GM21825 (cell line): ENCODE measurements at regions not wholly inside any gene's neighbourhood (a gene's known extent, or its start where the extent isn't known, plus 50 kb on each side); places are given as distances from the start of the nearest gene placed in this dataset.

Source experiments
- ATAC-seq: cut with Tn5 transposase; IDR thresholded peaks from one replicate; pipeline ENCODE4 v1.9.1; 2021; ENCODE audit warnings: mild to moderate bottlenecking, moderate library complexity; ENCODE audit not compliant: unreplicated experiment

- ATAC-seq: no peak
These were observed 543.9 kb downstream of the TDRD15 start for GRCh38 chr2:21667638-21668037.

- no peak for ATAC-seq
These were observed 544.4 kb downstream of the TDRD15 start for GRCh38 chr2:21668078-21668710.

- no peak for ATAC-seq
These were observed 552.3 kb downstream of the TDRD15 start for GRCh38 chr2:21676041-21676440.

GRCh38 chr2:21676676-21677075, 552.9 kb downstream of the TDRD15 start:
- no peak for ATAC-seq

- ATAC-seq: no peak
These were observed 560.1 kb downstream of the TDRD15 start for GRCh38 chr2:21683838-21684237.

GRCh38 chr2:21687589-21687988, 563.8 kb downstream of the TDRD15 start:
- no peak for ATAC-seq

- no peak for ATAC-seq
These were observed 566.2 kb downstream of the TDRD15 start for GRCh38 chr2:21690005-21690404.

GRCh38 chr2:21693081-21693480, 569.3 kb downstream of the TDRD15 start:
- ATAC-seq: no peak

- no peak for ATAC-seq
These were observed 570.5 kb downstream of the TDRD15 start for GRCh38 chr2:21694079-21694878.

GRCh38 chr2:21696900-21697299, 573.1 kb downstream of the TDRD15 start:
- ATAC-seq: no peak

GRCh38 chr2:21700644-21701043, 576.9 kb downstream of the TDRD15 start:
- no peak for ATAC-seq

- no peak for ATAC-seq
These were observed 586.3 kb downstream of the TDRD15 start for GRCh38 chr2:21710031-21710430.

GRCh38 chr2:21710496-21710895, 586.7 kb downstream of the TDRD15 start:
- ATAC-seq: no peak

GRCh38 chr2:21715887-21716286, 592.1 kb downstream of the TDRD15 start:
- no peak for ATAC-seq

- no peak for ATAC-seq
These were observed 603.3 kb downstream of the TDRD15 start for GRCh38 chr2:21727101-21727500.

GRCh38 chr2:21728133-21728532, 604.4 kb downstream of the TDRD15 start:
- no peak for ATAC-seq

GRCh38 chr2:21730141-21730540, 606.4 kb downstream of the TDRD15 start:
- no peak for ATAC-seq

GRCh38 chr2:21740484-21740883, 616.7 kb downstream of the TDRD15 start:
- ATAC-seq: no peak

GRCh38 chr2:21746499-21746898, 622.7 kb downstream of the TDRD15 start:
- no peak for ATAC-seq

GRCh38 chr2:21748501-21748900, 624.7 kb downstream of the TDRD15 start:
- no peak for ATAC-seq

GRCh38 chr2:21754164-21754788, 630.5 kb downstream of the TDRD15 start:
- ATAC-seq: no peak

GRCh38 chr2:21757805-21758430, 634.1 kb downstream of the TDRD15 start:
- ATAC-seq: no peak
